ENCODE measurements at regions not wholly inside any gene's neighbourhood (a gene's known extent, or its start where the extent isn't known, plus 50 kb on each side); places are given as distances from the start of the nearest gene placed in this dataset.

- TF ChIP-seq CTCF (IDR thresholded peaks at IDR 0.05; ENCODE audit: insufficient read depth, low read depth, low read length, missing control alignments): no peak
- no peak for DNase-seq (ENCODE audit: low read depth)
Measured at GRCh38 chr16:77063676-77064016, 127.3 kb upstream of the MON1B start.

GRCh38 chr16:77064037-77064436 lies 127.0 kb upstream of the MON1B start:
- no peak for DNase-seq (ENCODE audit: low read depth)
- no peak overlapping the region for H3K4me3 ChIP-seq (ENCODE audit: low read length)
- no peak for TF ChIP-seq CTCF (IDR thresholded peaks at IDR 0.05; ENCODE audit: insufficient read depth, low read depth, low read length, missing control alignments)

More at GRCh38 chr16:77063676-77064016, 127.3 kb upstream of the MON1B start:
- H3K4me3 ChIP-seq (ENCODE audit: low read length): no peak overlapping the region

- no peak for DNase-seq (ENCODE audit: low read depth)
- TF ChIP-seq CTCF (IDR thresholded peaks at IDR 0.05; ENCODE audit: insufficient read depth, low read depth, low read length, missing control alignments): no peak
- H3K4me3 ChIP-seq (ENCODE audit: low read length): no peak overlapping the region
Measured at GRCh38 chr16:77066896-77067496, 124.0 kb upstream of the MON1B start.

- no peak for TF ChIP-seq CTCF (IDR thresholded peaks at IDR 0.05; ENCODE audit: insufficient read depth, low read depth, low read length, missing control alignments)
- DNase-seq (ENCODE audit: low read depth): no peak
- no peak overlapping the region for H3K4me3 ChIP-seq (ENCODE audit: low read length)
Measured at GRCh38 chr16:77067900-77068299, 123.1 kb upstream of the MON1B start.

- DNase-seq (ENCODE audit: low read depth): no peak
- no peak overlapping the region for H3K4me3 ChIP-seq (ENCODE audit: low read length)
- no peak for TF ChIP-seq CTCF (IDR thresholded peaks at IDR 0.05; ENCODE audit: insufficient read depth, low read depth, low read length, missing control alignments)
Measured at GRCh38 chr16:77068402-77068801, 122.6 kb upstream of the MON1B start.

GRCh38 chr16:77069929-77070328 lies 121.1 kb upstream of the MON1B start:
- TF ChIP-seq CTCF (IDR thresholded peaks at IDR 0.05; ENCODE audit: insufficient read depth, low read depth, low read length, missing control alignments): no peak

GRCh38 chr16:77070683-77071082 lies 120.3 kb upstream of the MON1B start:
- no peak for TF ChIP-seq CTCF (IDR thresholded peaks at IDR 0.05; ENCODE audit: insufficient read depth, low read depth, low read length, missing control alignments)
- H3K4me3 ChIP-seq (ENCODE audit: low read length): no peak overlapping the region
- no peak for DNase-seq (ENCODE audit: low read depth)

More at GRCh38 chr16:77069929-77070328, 121.1 kb upstream of the MON1B start:
- H3K4me3 ChIP-seq (ENCODE audit: low read length): no peak overlapping the region
- DNase-seq (ENCODE audit: low read depth): no peak
